ENCODE measurements at regions not wholly inside any gene's neighbourhood (a gene's known extent, or its start where the extent isn't known, plus 50 kb on each side); places are given as distances from the start of the nearest gene placed in this dataset.

DNA sequence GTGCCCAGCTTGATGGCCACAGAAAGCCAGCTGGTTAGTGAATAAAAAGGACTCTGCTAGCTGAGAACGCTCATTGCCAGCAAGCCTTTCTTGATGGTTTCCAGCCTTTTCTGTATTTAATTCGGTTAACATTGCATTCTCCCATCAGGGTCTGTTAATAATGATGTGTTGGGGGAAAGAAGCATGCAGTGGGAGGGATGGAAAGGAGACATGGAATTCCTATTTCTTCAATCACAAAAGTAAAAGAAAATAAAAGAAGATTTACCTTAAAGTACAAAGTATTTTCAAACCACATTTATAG lies 141.9 kb upstream of the RBBP8 start:
- TF ChIP-seq, protein P1, sequence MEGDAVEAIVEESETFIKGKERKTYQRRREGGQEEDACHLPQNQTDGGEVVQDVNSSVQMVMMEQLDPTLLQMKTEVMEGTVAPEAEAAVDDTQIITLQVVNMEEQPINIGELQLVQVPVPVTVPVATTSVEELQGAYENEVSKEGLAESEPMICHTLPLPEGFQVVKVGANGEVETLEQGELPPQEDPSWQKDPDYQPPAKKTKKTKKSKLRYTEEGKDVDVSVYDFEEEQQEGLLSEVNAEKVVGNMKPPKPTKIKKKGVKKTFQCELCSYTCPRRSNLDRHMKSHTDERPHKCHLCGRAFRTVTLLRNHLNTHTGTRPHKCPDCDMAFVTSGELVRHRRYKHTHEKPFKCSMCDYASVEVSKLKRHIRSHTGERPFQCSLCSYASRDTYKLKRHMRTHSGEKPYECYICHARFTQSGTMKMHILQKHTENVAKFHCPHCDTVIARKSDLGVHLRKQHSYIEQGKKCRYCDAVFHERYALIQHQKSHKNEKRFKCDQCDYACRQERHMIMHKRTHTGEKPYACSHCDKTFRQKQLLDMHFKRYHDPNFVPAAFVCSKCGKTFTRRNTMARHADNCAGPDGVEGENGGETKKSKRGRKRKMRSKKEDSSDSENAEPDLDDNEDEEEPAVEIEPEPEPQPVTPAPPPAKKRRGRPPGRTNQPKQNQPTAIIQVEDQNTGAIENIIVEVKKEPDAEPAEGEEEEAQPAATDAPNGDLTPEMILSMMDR (IDR thresholded peaks at IDR 0.05): no peak
- TF ChIP-seq POLR2A (IDR thresholded peaks at IDR 0.05): no peak

Data from prostate gland (tissue), 2 donors.